ENCODE measurements at regions not wholly inside any gene's neighbourhood (a gene's known extent, or its start where the extent isn't known, plus 50 kb on each side); places are given as distances from the start of the nearest gene placed in this dataset.

- no peak overlapping the region for H3K27ac ChIP-seq (ENCODE audit: low read length)
- no peaks in the 10 kb centered on the region for H3F3A ChIP-seq (ENCODE audit: insufficient read depth, low read length, poor library complexity, severe bottlenecking)
- H3K4me3 ChIP-seq (ENCODE audit: low read length): no peak overlapping the region
- H4K20me1 ChIP-seq (ENCODE audit: insufficient read depth): no peaks in the 10 kb centered on the region
- H3K9me2 ChIP-seq (ENCODE audit: insufficient read depth, low read length): no peaks in the 10 kb centered on the region
- H3K79me2 ChIP-seq (replicated peaks; ENCODE audit: insufficient read depth, low read length): no peaks in the 10 kb centered on the region
- H3K9ac ChIP-seq (ENCODE audit: low read length): no peak overlapping the region
- H3K9me3 ChIP-seq (ENCODE audit: low read length): no peaks in the 10 kb centered on the region
- no peak overlapping the region for H3K4me2 ChIP-seq (ENCODE audit: low read length)
- TF ChIP-seq MXI1 (conservative IDR thresholded peaks at IDR 0.05; ENCODE audit: poor library complexity, severe bottlenecking) (no peak), TAF1 (IDR thresholded peaks at IDR 0.05; ENCODE audit: low read depth) (no peak), SMC3 (conservative IDR thresholded peaks at IDR 0.05; ENCODE audit: poor library complexity) (no peak), POLR2AphosphoS5 (IDR thresholded peaks at IDR 0.05) (no peak), REST (IDR thresholded peaks at IDR 0.05; ENCODE audit: borderline replicate concordance) (no peak), EZH2 (IDR thresholded peaks at IDR 0.05; ENCODE audit: borderline replicate concordance, insufficient read depth, low read length, poor library complexity, severe bottlenecking) (no peak), EP300 (conservative IDR thresholded peaks at IDR 0.05; ENCODE audit: poor library complexity, severe bottlenecking) (no peak), RAD21 (conservative IDR thresholded peaks at IDR 0.05) (no peak)
- TF ChIP-seq, protein P1, sequence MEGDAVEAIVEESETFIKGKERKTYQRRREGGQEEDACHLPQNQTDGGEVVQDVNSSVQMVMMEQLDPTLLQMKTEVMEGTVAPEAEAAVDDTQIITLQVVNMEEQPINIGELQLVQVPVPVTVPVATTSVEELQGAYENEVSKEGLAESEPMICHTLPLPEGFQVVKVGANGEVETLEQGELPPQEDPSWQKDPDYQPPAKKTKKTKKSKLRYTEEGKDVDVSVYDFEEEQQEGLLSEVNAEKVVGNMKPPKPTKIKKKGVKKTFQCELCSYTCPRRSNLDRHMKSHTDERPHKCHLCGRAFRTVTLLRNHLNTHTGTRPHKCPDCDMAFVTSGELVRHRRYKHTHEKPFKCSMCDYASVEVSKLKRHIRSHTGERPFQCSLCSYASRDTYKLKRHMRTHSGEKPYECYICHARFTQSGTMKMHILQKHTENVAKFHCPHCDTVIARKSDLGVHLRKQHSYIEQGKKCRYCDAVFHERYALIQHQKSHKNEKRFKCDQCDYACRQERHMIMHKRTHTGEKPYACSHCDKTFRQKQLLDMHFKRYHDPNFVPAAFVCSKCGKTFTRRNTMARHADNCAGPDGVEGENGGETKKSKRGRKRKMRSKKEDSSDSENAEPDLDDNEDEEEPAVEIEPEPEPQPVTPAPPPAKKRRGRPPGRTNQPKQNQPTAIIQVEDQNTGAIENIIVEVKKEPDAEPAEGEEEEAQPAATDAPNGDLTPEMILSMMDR (IDR thresholded peaks at IDR 0.05; ENCODE audit: poor library complexity, severe bottlenecking): no peak
- H2AFZ ChIP-seq (ENCODE audit: low read depth, low read length): no peak overlapping the region
- no peaks in the 10 kb centered on the region for H3K27me3 ChIP-seq (ENCODE audit: insufficient read depth, low read depth, low read length)
- H3K36me3 ChIP-seq (ENCODE audit: insufficient read depth, low read length): no peaks in the 10 kb centered on the region
These were observed 53.1 kb upstream of the ANKRD55 start for GRCh38 chr5:56286015-56286884.

GRCh38 chr5:56282951-56283350 lies 49.8 kb upstream of the ANKRD55 start:
- no peaks in the 10 kb centered on the region for H3F3A ChIP-seq (ENCODE audit: insufficient read depth, low read length, poor library complexity, severe bottlenecking)
- no peak overlapping the region for H3K27ac ChIP-seq (ENCODE audit: low read length)
- TF ChIP-seq EP300 (conservative IDR thresholded peaks at IDR 0.05; ENCODE audit: poor library complexity, severe bottlenecking): no peak
- TF ChIP-seq TAF1 (IDR thresholded peaks at IDR 0.05; ENCODE audit: low read depth): no peak
- TF ChIP-seq POLR2AphosphoS5 (IDR thresholded peaks at IDR 0.05): no peak
- TF ChIP-seq SMC3 (conservative IDR thresholded peaks at IDR 0.05; ENCODE audit: poor library complexity): no peak
- no peak for TF ChIP-seq EZH2 (IDR thresholded peaks at IDR 0.05; ENCODE audit: borderline replicate concordance, insufficient read depth, low read length, poor library complexity, severe bottlenecking)
- TF ChIP-seq REST (IDR thresholded peaks at IDR 0.05; ENCODE audit: borderline replicate concordance): no peak
- no peak for TF ChIP-seq MXI1 (conservative IDR thresholded peaks at IDR 0.05; ENCODE audit: poor library complexity, severe bottlenecking)
- TF ChIP-seq, protein P1 (IDR thresholded peaks at IDR 0.05; ENCODE audit: poor library complexity, severe bottlenecking): no peak
- TF ChIP-seq RAD21 (conservative IDR thresholded peaks at IDR 0.05): no peak
- H3K27me3 ChIP-seq (ENCODE audit: insufficient read depth, low read depth, low read length): no peaks in the 10 kb centered on the region
- H3K9me2 ChIP-seq (ENCODE audit: insufficient read depth, low read length): no peaks in the 10 kb centered on the region
- no peak overlapping the region for H3K4me3 ChIP-seq (ENCODE audit: low read length)
- no peaks in the 10 kb centered on the region for H3K9me3 ChIP-seq (ENCODE audit: low read length)
- H2AFZ ChIP-seq (ENCODE audit: low read depth, low read length): no peak overlapping the region
- no peak overlapping the region for H3K4me2 ChIP-seq (ENCODE audit: low read length)
- no peaks in the 10 kb centered on the region for H3K79me2 ChIP-seq (replicated peaks; ENCODE audit: insufficient read depth, low read length)
- no peaks in the 10 kb centered on the region for H3K36me3 ChIP-seq (ENCODE audit: insufficient read depth, low read length)
- H4K20me1 ChIP-seq (ENCODE audit: insufficient read depth): no peaks in the 10 kb centered on the region
- no peak overlapping the region for H3K9ac ChIP-seq (ENCODE audit: low read length)
